CD4-positive, alpha-beta T cell (primary cell): ENCODE measurements at regions not wholly inside any gene's neighbourhood (a gene's known extent, or its start where the extent isn't known, plus 50 kb on each side); places are given as distances from the start of the nearest gene placed in this dataset.

ENCODE experiments used
- ATAC-seq: fragments of 200-7000 bp; cut with Tn5 transposase; one replicate; pipeline ENCODE4 v1.10.0; 2022; ENCODE audit warnings: mild to moderate bottlenecking; ENCODE audit not compliant: poor library complexity
- CTCF ChIA-PET: fragments of 350-600 bp; sonication (Branson Sonifier 250); formaldehyde crosslinking; loops from one replicate; lab custom pipeline; 2021; ENCODE audit warnings: antibody characterized with exemption, inconsistent platforms; lab: Charles Lee
- POLR2A ChIA-PET: fragments of 350-600 bp; sonication (Branson Sonifier 250); formaldehyde crosslinking; loops from one replicate; lab custom pipeline; 2021; ENCODE audit warnings: antibody characterized with exemption, inconsistent platforms; lab: Charles Lee
- DNase-seq, 14 experiments: peaks; one replicate each; pipeline ENCODE4 v3.0.0-alpha.2; 2013 to 2020; ENCODE audit warnings: mixed read lengths in 2 of 14
- H3K27ac ChIP-seq, 2 donors: one replicate each; pipeline versions ENCODE4 v1.5.1 to v1.7.0; 2013; ENCODE audit warnings: low read length in 2 of 2, low read depth in 1 of 2, mild to moderate bottlenecking in 1 of 2
- H3K27me3 ChIP-seq, 2 experiments: 1 replicate in 1 of 2; 2 replicates in 1 of 2; pipeline versions ENCODE4 v1.6.1 to v1.7.0; 2013; ENCODE audit warnings: low read length in 2 of 2, control low read depth in 1 of 2, mild to moderate bottlenecking in 1 of 2, moderate library complexity in 1 of 2; ENCODE audit not compliant: insufficient read depth in 2 of 2, control insufficient read depth in 1 of 2
- H3K36me3 ChIP-seq: one replicate; pipeline ENCODE4 v1.6.1; 2013; ENCODE audit warnings: low read length, control low read depth; ENCODE audit not compliant: insufficient read depth
- H3K4me1 ChIP-seq: one replicate; pipeline ENCODE4 v1.6.1; 2013; ENCODE audit warnings: low read length, control low read depth; ENCODE audit not compliant: insufficient read depth
- H3K4me3 ChIP-seq: one replicate; pipeline ENCODE4 v1.5.1; 2013; ENCODE audit warnings: mild to moderate bottlenecking, low read length, moderate library complexity
- H3K9me3 ChIP-seq, 2 experiments: 1 replicate in 1 of 2; 2 replicates in 1 of 2; pipeline versions ENCODE4 v1.6.1 to v1.7.0; 2013; ENCODE audit warnings: low read length in 2 of 2, mild to moderate bottlenecking in 2 of 2, control low read depth in 1 of 2, moderate library complexity in 1 of 2; ENCODE audit not compliant: control insufficient read depth in 1 of 2, insufficient read depth in 1 of 2
- H3K27ac Mint-ChIP-seq: one replicate; pipeline ENCODE4 v1.8.0; 2020; ENCODE audit warnings: mixed read lengths
- H3K27me3 Mint-ChIP-seq: one replicate; pipeline ENCODE4 v1.8.0; 2021; ENCODE audit warnings: mixed read lengths
- H3K36me3 Mint-ChIP-seq: one replicate; pipeline ENCODE4 v1.8.0; 2021; ENCODE audit warnings: low read depth, mixed read lengths
- H3K4me1 Mint-ChIP-seq: one replicate; pipeline ENCODE4 v1.8.0; 2021; ENCODE audit warnings: low read depth, mixed read lengths
- H3K4me3 Mint-ChIP-seq: one replicate; pipeline ENCODE4 v1.8.0; 2020; ENCODE audit warnings: mild to moderate bottlenecking, mixed read lengths
- H3K9me3 Mint-ChIP-seq: one replicate; pipeline ENCODE4 v1.8.0; 2020; ENCODE audit warnings: mixed read lengths
- intact Hi-C, 2 experiments: fragments of 100-400 bp; cut with DNase I in 1 of 2; cut with micrococcal nuclease in 1 of 2; formaldehyde crosslinking; loops; one replicate each; pipeline versions ENCODE4 v1.15.1 to v1.9.0; 2023 to 2025; cut with DNase I, micrococcal nuclease
- TF ChIP-seq, protein P1 (sequence below): fragments of 200-600 bp; IDR thresholded peaks from one replicate; pipeline ENCODE4 v1.8.0; 2022; ENCODE audit warnings: antibody characterized with exemption, mild to moderate bottlenecking

DNA sequence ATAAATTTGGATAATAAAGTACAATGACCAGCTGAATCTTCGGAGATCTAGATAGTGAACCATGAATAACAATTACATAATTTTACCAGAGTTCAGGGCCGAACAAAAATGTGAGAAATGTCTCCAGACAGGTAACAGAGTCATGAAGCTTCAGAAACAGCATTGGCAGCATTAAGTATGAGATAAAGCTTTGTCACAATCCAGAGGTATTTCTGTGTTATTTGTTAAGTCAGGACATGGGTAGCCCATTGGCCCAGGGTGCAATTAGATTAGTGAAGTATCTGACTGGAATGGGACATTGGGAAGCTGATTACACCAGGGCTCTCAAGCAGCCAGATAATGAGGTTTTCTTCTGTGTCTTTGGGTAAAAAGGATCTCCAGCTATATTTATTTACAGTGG lies 184.2 kb upstream of the PPP1R3A start:
- ChIA-PET CTCF (no interaction called here), POLR2A (no interaction called here)
- Mint-ChIP-seq H3K36me3 (no peaks in the 10 kb centered on the region), H3K4me1 (no peaks in the 10 kb centered on the region), H3K27ac (no peak overlapping the region), H3K27me3 (no peaks in the 10 kb centered on the region), H3K9me3 (peaks cover under 1% of the 10 kb centered on the region), H3K4me3 (no peak overlapping the region)
- no peak for DNase-seq
- ATAC-seq = no peak
- Histone ChIP-seq H3K27ac (no peak overlapping the region), H3K4me3 (no peak overlapping the region), H3K36me3 (no peaks in the 10 kb centered on the region), H3K9me3 (no peaks in the 10 kb centered on the region), H3K27me3 (no peaks in the 10 kb centered on the region), H3K4me1 (no peaks in the 10 kb centered on the region)
- TF ChIP-seq, protein P1, sequence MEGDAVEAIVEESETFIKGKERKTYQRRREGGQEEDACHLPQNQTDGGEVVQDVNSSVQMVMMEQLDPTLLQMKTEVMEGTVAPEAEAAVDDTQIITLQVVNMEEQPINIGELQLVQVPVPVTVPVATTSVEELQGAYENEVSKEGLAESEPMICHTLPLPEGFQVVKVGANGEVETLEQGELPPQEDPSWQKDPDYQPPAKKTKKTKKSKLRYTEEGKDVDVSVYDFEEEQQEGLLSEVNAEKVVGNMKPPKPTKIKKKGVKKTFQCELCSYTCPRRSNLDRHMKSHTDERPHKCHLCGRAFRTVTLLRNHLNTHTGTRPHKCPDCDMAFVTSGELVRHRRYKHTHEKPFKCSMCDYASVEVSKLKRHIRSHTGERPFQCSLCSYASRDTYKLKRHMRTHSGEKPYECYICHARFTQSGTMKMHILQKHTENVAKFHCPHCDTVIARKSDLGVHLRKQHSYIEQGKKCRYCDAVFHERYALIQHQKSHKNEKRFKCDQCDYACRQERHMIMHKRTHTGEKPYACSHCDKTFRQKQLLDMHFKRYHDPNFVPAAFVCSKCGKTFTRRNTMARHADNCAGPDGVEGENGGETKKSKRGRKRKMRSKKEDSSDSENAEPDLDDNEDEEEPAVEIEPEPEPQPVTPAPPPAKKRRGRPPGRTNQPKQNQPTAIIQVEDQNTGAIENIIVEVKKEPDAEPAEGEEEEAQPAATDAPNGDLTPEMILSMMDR = no peak
- intact Hi-C loops = no loop called here

DNA sequence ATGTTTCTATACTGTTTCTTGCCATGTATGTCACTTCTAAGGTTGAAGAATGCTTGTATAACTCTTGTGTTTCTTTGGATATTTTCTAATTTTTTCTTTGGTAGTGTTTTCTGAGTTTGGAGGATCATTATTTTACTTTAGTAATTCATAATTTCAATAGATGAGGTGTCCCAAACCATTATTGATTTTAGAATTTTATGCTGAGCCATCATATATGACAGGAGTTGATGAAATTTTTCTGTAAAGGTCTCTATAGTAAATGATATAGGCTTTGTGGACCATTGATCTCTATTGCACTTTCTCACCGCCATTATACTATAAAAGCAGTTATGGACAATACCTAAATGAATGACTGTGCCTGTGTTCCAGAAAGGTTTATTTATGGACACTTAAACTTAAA lies 183.3 kb upstream of the PPP1R3A start:
- CTCF ChIA-PET = no interaction called here

DNA sequence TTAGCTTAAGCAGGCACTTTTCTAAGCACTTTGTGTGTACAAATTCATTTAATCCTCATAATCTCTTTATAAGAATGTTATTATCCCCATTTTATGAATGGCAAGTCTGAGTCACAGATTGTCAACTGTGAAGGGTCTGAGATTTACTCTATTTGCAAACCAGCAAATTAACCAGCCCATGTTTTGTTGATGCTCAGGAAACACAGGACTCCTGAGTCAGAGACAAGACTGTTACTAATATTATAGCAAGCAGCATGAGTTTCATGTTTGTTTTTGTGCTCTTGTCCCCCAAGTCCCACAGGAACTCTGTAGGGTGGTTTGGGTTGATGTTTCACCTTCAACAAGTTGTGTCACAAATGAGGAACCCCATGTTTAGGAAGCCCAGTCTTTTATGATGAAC lies 182.0 kb upstream of the PPP1R3A start:
- no peaks in the 10 kb centered on the region for H3K36me3 Mint-ChIP-seq
- no peak overlapping the region for H3K4me3 ChIP-seq
- POLR2A ChIA-PET = no interaction called here
- ATAC-seq (no peak), DNase-seq (no peak)
- no peaks in the 10 kb centered on the region for H3K4me1 Mint-ChIP-seq
- intact Hi-C loops = no loop called here
- no peak overlapping the region for H3K27ac Mint-ChIP-seq
- TF ChIP-seq, protein P1 = no peak
- CTCF ChIA-PET = no interaction called here
- no peak overlapping the region for H3K4me3 Mint-ChIP-seq
- no peaks in the 10 kb centered on the region for H3K9me3 ChIP-seq
- peaks cover 3% of the 10 kb centered on the region for H3K9me3 Mint-ChIP-seq
- no peaks in the 10 kb centered on the region for H3K27me3 ChIP-seq
- no peaks in the 10 kb centered on the region for H3K36me3 ChIP-seq
- H3K4me1 ChIP-seq = no peaks in the 10 kb centered on the region
- peaks cover 7% of the 10 kb centered on the region for H3K27me3 Mint-ChIP-seq
- no peak overlapping the region for H3K27ac ChIP-seq

More for the DNA sequence above, 183.3 kb upstream of the PPP1R3A start:
- Histone ChIP-seq H3K27ac (no peak overlapping the region), H3K27me3 (no peaks in the 10 kb centered on the region), H3K36me3 (no peaks in the 10 kb centered on the region), H3K4me3 (no peak overlapping the region), H3K4me1 (no peaks in the 10 kb centered on the region), H3K9me3 (no peaks in the 10 kb centered on the region)
- no peaks in the 10 kb centered on the region for H3K27me3 Mint-ChIP-seq
- no peaks in the 10 kb centered on the region for H3K36me3 Mint-ChIP-seq
- peaks cover 3% of the 10 kb centered on the region for H3K9me3 Mint-ChIP-seq
- intact Hi-C loops = no loop called here
- H3K4me3 Mint-ChIP-seq = no peak overlapping the region
- POLR2A ChIA-PET = no interaction called here
- ATAC-seq = no peak
- H3K27ac Mint-ChIP-seq = no peak overlapping the region
- no peak for DNase-seq
- TF ChIP-seq, protein P1 = no peak
- H3K4me1 Mint-ChIP-seq = no peaks in the 10 kb centered on the region
